Ecto neural progenitor cell (in vitro differentiated cells): ENCODE measurements at regions not wholly inside any gene's neighbourhood (a gene's known extent, or its start where the extent isn't known, plus 50 kb on each side); places are given as distances from the start of the nearest gene placed in this dataset.
"Not testable (repeated sequence)": the region's sequence is repeated elsewhere in the genome, so short reads cannot be mapped to it uniquely, and the experiment has no call there.

Source experiments
- DNase-seq: peaks from one replicate; pipeline ENCODE4 v3.0.0-alpha.2; 2018; ENCODE audit warnings: low spot score

DNA sequence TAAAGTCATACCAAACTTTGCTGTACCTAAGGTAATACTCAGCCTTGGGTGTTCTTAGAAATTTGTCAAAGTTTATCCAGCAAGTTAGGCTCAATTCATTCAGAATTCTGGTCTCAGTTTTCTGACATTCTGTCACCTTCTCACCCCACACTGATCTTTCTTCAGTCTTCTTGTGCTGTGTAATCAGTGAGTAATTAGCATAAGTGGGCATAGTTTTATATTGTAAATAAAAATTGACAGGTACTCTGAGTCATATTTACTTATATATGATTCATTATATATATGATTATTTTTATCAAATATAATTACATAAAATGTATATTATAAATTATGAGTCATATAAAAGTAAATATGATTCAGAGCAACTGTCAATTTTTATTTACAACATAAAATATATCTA is 170.9 kb upstream of the MAGI2 start:
- no peak for DNase-seq

- no peak for DNase-seq
Observed at GRCh38 chr7:79622781-79623180, 169.3 kb upstream of the MAGI2 start.

DNA sequence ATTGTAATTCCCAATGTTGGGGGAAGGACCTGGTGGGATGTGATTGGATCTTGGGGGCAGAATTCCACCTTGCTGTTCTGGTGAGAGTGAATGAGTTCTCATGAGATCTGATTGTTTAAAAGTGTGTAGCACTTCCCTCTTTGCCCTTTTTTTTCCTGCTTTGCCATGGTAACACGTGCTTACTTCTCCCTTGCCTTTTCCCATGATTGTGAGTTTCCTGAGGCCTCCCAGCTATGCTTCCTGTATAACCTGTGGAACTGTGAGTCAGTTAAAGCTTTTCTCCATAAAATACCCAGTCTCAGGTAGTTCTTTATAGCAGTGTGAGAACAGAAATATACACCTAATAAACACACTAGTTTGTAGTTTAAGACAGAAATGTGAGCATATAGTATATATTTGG is 166.8 kb upstream of the MAGI2 start:
- no peak for DNase-seq

DNA sequence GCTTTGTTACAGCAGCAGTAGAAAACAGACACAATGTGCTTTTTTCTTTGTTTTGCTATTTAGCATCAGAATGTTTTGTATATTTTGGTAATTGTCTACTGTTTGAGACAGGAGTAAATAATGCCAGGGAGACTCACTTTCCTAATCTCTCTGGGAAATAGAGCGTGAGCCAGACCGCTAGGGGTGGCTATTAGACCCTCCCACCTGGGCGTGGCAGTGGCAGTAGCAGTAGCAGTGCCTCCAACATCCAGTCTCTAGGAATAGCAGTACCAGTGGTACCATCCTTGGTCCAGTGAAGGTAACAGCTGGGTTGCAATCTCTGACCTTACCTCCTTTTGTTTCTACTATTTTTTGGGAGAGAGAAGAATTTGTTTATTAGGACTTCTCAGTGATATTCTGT is 165.7 kb upstream of the MAGI2 start:
- no peak for DNase-seq

- DNase-seq, result no peak
Observed at GRCh38 chr7:79615871-79616640, 162.6 kb upstream of the MAGI2 start.

- DNase-seq, result no peak
Observed at GRCh38 chr7:79615466-79615865, 162.0 kb upstream of the MAGI2 start.

DNA sequence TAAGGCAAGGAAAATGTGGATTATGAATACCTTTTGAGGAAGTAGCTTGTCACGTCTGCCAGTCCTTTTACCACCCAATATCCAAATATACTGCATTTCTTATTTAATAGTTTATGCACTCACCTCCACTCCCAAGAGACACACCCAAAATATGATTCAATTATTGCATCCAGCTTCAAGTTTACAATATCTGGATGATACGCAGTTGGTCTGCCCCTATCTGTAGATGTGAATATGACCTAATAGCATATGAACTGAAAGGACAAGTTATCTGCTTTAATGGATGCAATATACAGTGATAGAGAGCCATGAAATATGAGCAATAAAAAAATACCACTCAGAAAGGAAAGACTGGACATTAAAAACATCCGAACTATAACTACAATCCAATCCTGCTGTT is 159.4 kb upstream of the MAGI2 start:
- DNase-seq, result no peak

DNA sequence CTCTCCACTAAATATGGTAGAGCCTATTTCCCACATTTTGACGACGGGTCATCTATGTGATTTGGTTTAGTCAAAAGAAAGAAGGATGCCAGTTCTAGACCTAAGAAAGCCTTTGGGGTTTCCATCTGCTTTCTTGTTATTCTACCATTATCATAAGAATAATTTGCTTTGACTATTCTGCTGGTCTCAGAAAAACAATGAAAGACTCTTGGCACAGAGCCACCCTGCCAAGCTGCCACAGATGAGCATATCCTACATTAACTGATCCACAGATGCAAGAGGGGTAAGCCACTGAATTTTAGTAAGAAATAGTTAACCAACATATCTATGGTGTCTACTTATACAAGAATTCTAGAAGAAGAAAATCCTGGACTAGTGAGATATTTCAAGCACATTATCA is 158.6 kb upstream of the MAGI2 start:
- DNase-seq, result no peak

GRCh38 chr7:79610748-79611304 is 157.4 kb upstream of the MAGI2 start:
- DNase-seq, result no peak

- no peak for DNase-seq
Observed at GRCh38 chr7:79610313-79610712, 156.8 kb upstream of the MAGI2 start.

DNA sequence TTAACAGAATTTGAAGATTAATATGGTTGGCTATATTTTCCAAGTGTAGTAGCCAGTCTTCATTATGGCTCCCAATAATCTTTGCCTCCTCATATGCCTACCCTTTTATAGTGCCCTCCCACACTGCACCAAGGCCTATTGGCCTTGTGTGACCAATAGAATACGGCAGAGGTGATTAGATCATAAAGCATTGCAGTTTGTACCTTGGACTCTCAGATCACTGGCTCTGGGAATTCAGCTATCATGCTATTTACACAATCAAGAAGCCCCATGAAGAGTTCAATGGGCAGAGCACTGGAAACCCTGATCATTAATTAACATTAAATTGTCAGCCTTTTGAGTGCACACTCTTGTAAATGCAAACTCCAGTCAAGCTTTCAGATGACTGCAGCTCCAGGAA is 154.5 kb upstream of the MAGI2 start:
- no peak for DNase-seq

DNA sequence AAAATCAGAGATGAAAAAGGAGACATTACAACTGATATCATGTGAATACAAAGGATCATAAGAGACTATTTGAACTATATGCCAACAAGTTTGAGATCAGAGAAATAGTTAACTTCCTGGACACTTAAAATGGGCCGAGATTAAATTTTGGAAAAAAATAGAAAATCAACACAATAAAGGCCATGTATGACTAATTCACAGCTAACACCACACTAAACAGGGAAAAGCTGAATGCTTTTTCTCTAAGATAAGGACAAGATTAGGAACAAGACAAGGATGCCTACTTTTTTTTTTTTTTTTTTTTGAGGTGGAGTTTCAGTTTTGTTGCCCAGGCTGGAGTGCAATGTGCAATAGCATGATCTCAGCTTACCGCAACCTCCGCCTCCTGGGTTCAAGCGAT is 151.4 kb upstream of the MAGI2 start:
- no peak for DNase-seq

DNA sequence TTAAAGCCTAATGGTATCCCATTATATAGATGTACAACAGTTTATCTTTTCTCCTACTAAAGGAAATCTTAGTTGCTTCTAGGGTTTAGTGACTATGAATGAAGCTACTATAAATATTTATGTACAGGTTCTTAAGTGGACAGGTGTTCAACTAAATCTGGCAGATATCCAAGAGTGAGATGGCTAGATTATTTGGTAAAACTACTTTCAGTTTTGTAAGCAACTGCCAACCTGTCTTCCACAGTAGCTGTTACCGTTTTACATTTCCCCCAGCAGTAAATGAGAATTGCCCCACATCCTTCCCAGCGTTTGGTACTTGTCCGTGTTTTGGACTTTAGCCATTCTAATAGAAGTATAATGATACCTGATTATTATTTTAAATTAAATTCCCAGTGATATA is 144.9 kb upstream of the MAGI2 start:
- no peak for DNase-seq

GRCh38 chr7:79594671-79595070 is 141.2 kb upstream of the MAGI2 start:
- DNase-seq, result not testable (repeated sequence)

DNA sequence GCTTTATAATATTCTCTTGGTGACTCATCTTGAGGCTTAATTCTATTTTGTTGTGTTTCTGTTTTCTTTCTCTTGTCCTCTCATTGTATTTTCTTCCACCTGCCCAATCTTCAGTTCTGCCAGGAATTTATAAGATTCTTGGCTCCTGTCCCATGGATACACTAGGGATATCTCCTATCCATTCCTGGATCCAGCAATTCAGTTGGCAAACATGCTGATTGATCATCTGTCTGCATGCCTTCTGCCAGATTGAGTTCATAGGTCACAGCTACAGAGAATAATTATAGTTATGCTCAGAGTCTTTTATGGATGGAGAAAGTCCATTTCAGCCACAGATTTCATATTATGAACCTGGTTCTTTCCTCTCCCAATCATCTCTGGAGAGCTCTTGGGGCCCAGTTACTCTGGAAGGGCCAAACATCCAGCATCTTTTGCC is 140.4 kb upstream of the MAGI2 start:
- no peak for DNase-seq

GRCh38 chr7:79590916-79591623 is 137.6 kb upstream of the MAGI2 start:
- no peak for DNase-seq

GRCh38 chr7:79590391-79590790 is 136.9 kb upstream of the MAGI2 start:
- DNase-seq, result no peak

GRCh38 chr7:79570903-79571302 is 117.4 kb upstream of the MAGI2 start:
- no peak for DNase-seq

DNA sequence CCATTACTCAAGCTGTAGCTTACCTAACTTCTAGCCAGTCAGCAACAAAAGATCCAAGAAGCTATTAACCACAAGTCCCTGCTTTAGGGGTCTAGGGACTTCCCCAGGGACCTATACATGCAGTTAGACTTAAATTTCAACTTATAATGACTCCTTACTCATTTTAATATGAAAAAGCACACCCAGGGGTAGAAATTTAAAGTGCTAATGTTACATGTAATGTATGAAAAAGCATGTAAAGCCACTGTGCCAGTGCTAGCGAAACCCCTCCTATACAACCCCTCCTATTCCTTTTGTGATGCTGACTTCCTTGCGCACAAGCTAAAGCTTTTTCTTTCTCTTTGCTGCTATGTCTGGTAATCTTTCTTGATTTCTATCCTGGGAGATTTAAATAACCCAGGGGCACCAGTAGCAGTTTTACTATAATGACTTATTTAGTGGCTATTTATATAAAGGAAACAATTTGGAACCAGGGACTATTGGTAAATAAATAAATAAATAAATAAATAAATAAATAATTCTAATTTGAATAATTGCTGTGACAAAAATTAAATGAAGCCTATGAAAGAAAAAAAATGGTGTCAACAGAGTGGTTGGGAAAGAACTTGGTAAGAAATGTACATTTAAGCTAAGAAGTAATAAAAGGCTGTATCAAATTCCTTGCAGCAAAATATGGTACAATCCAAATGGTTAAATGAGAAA is 110.5 kb upstream of the MAGI2 start:
- no peak for DNase-seq

DNA sequence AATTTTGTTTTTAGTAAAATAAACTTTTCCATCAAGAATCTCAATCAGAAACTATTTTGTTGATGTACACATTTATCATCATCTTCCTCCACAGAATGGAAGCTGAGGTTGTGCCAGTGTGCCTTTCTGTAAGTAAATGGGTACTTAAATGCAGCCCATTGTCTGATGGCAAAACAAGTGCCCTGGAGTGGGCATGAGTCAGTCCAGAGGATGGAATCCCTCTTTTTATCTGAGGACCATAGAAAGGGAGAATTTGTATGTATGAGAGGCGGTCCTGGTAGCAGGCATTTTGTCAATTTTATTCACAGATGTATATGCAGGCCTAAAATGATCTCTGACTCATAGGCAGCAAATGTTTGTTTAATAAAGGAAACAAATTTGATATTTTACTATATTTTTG is 102.1 kb upstream of the MAGI2 start:
- DNase-seq, result no peak

DNA sequence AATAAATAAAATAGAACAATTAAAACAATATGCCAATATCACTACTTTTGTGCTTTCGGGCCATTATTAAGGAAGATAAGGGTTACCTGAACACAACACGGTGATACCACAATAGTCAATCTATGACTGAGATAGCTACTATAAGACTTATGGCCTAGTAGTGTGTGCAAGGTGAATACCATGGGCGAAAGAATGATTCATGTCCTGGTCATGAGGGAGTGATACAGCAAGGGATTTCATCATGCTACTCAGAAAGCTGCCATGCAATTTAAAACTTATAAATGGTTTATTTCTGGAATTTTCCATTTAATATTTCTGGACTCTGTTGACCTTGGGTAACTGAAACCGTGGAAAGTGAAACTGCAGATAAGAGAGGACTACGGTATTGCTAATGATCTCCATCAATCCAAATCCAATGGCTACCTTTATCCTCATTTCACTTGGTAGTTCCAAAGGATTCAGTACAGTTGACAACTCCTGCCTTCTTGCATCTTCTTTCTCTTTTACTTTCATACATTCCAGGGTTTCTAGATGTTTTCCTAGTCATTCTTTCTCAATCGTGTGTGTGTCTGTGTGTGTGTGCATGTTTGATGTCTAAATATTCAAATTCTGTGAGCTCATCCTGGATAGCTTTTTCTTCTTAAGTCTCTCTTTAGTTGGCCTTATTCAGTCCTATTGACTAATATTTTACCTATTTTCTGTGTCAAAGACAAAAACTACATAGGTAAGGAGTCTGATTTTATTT is 100.5 kb upstream of the MAGI2 start:
- DNase-seq, result no peak

- DNase-seq, result no peak
Observed at GRCh38 chr7:79552463-79552862, 99.0 kb upstream of the MAGI2 start.
